HepG2 (cell line): ENCODE measurements at regions not wholly inside any gene's neighbourhood (a gene's known extent, or its start where the extent isn't known, plus 50 kb on each side); places are given as distances from the start of the nearest gene placed in this dataset.

Experiments used
- ATAC-seq: fragments of 200-7000 bp; cut with Tn5 transposase; 3 replicates; pipeline ENCODE4 v1.9.1; 2020; ENCODE audit warnings: mild to moderate bottlenecking, moderate library complexity
- BruUV-seq: library from RNA; stranded (reverse); fragments of 400-500 nt; replicated peaks from 2 replicates; lab custom pipeline; 2021; lab: Mats Ljungman, UMichigan
- CTCF ChIA-PET: fragments of 300-600 bp; formaldehyde crosslinking; extraction: SDS; loops from one replicate; lab custom pipeline; 2021; ENCODE audit warnings: low total read pairs, inconsistent platforms, low intra/inter-chr PET ratio; lab: Yijun Ruan, JAX
- POLR2A ChIA-PET: fragments of 350-600 bp; sonication (Branson Sonifier 250); formaldehyde crosslinking; loops from one replicate; lab custom pipeline; 2020; ENCODE audit warnings: antibody characterized with exemption, inconsistent platforms; lab: Yijun Ruan, JAX
- DNase-seq: peaks from one replicate; pipeline ENCODE4 v3.0.0-alpha.2; 2015; ENCODE audit warnings: low spot score
- FAIRE-seq: peaks from 3 replicates; lab custom pipeline; 2011; peaks lifted over from hg19 to GRCh38; lab: Jason Lieb, UNC
- H2AFZ ChIP-seq: one replicate; pipeline ENCODE4 v1.6.1; 2011; ENCODE audit warnings: low read length, inconsistent platforms
- H3K27ac ChIP-seq: fragments of 300-600 bp; 3 replicates; pipeline ENCODE4 v1.8.0; 2011; ENCODE audit warnings: mixed run types, mild to moderate bottlenecking, mixed read lengths, low read length, inconsistent platforms; ENCODE audit not compliant: insufficient read depth; ENCODE audit errors: extremely low read length
- H3K27me3 ChIP-seq, 2 experiments: fragments of 200-600 bp in 1 of 2; 2 replicates in 1 of 2; 3 replicates in 1 of 2; pipeline versions ENCODE4 v1.6.0 to v1.8.0; 2011; ENCODE audit warnings: low read length in 2 of 2, mild to moderate bottlenecking in 2 of 2, moderate library complexity in 2 of 2, inconsistent platforms in 1 of 2; ENCODE audit not compliant: insufficient read depth in 2 of 2, control insufficient read depth in 1 of 2
- H3K36me3 ChIP-seq, 2 experiments: fragments of 200-600 bp in 1 of 2; replicated peaks in 1 of 2; 2 replicates in 1 of 2; 3 replicates in 1 of 2; pipeline versions ENCODE4 v1.5.1 to v1.8.0; 2011; ENCODE audit warnings: low read length in 2 of 2, inconsistent platforms in 1 of 2; ENCODE audit not compliant: insufficient read depth in 2 of 2, control insufficient read depth in 1 of 2
- H3K4me1 ChIP-seq: 2 replicates; pipeline ENCODE4 v1.5.1; 2012; ENCODE audit warnings: low read length, inconsistent platforms; ENCODE audit not compliant: insufficient read depth
- H3K4me2 ChIP-seq: 2 replicates; pipeline ENCODE4 v1.6.0; 2011; ENCODE audit warnings: low read depth, low read length, inconsistent platforms
- H3K4me3 ChIP-seq, 3 experiments: fragments of 200-600 bp in 1 of 3; sonication (generic), shearing (Covaris generic) in 1 of 3; replicated peaks in 1 of 3; 2 replicates each; pipeline ENCODE4 v1.5.1; 2011 to 2016; ENCODE audit warnings: low read length in 3 of 3, inconsistent platforms in 2 of 3, low read depth in 2 of 3, mild to moderate bottlenecking in 2 of 3, control low read depth in 1 of 3, mixed read lengths in 1 of 3; ENCODE audit not compliant: insufficient read depth in 1 of 3
- H3K79me2 ChIP-seq: one replicate; pipeline ENCODE4 v1.6.1; 2011; ENCODE audit warnings: low read length, inconsistent platforms; ENCODE audit not compliant: insufficient read depth
- H3K9ac ChIP-seq: 2 replicates; pipeline ENCODE4 v1.6.0; 2011; ENCODE audit warnings: mild to moderate bottlenecking, low read depth, low read length, inconsistent platforms; ENCODE audit not compliant: insufficient read depth
- H3K9me3 ChIP-seq: 2 replicates; pipeline ENCODE4 v1.5.1; 2012; ENCODE audit warnings: mild to moderate bottlenecking, low read length
- H4K20me1 ChIP-seq: 2 replicates; pipeline ENCODE4 v1.6.0; 2011; ENCODE audit warnings: inconsistent platforms, mild to moderate bottlenecking, low read length, moderate library complexity; ENCODE audit not compliant: insufficient read depth
- KMT2A ChIP-seq: sonication (generic); formaldehyde crosslinking; IDR thresholded peaks from 2 replicates; pipeline ENCODE4 v1.4.0; 2020; ENCODE audit warnings: missing genetic modification reagents
- SMAD3 ChIP-seq: sonication (generic); formaldehyde crosslinking; IDR thresholded peaks from 2 replicates; pipeline ENCODE4 v1.4.0; 2020; ENCODE audit warnings: missing genetic modification reagents
- THAP11 ChIP-seq: IDR thresholded peaks from 2 replicates; pipeline ENCODE4 v1.6.1; 2016; ENCODE audit warnings: missing biosample characterization, missing genetic modification reagents
- ZNF124 ChIP-seq: sonication (generic); formaldehyde crosslinking; IDR thresholded peaks from 2 replicates; pipeline ENCODE4 v1.4.0; 2020; ENCODE audit warnings: missing genetic modification reagents
- ZNF17 ChIP-seq: sonication (generic); formaldehyde crosslinking; IDR thresholded peaks from 2 replicates; pipeline ENCODE4 v1.5.0; 2020; ENCODE audit warnings: mild to moderate bottlenecking, missing genetic modification reagents
- ZNF256 ChIP-seq: sonication (generic); formaldehyde crosslinking; conservative IDR thresholded peaks from 2 replicates; pipeline ENCODE4 v1.4.0; 2020; ENCODE audit warnings: missing genetic modification reagents
- ZNF331 ChIP-seq: sonication (generic); formaldehyde crosslinking; IDR thresholded peaks from 2 replicates; pipeline ENCODE4 v1.4.0; 2020; ENCODE audit warnings: missing genetic modification reagents
- ZNF496 ChIP-seq: sonication (generic); formaldehyde crosslinking; IDR thresholded peaks from 2 replicates; pipeline ENCODE4 v1.8.1; 2023; ENCODE audit warnings: mild to moderate bottlenecking, moderate library complexity, missing genetic modification reagents; ENCODE audit not compliant: insufficient replicate concordance
- ZSCAN31 ChIP-seq: sonication (generic); formaldehyde crosslinking; IDR thresholded peaks from 2 replicates; pipeline ENCODE4 v1.5.0; 2020; ENCODE audit warnings: low read depth, mild to moderate bottlenecking, missing genetic modification reagents
- WGBS: methylation state at CpG from one replicate; pipeline ENCODE4 v1.1.6; 2017; ENCODE audit warnings: low lambda C conversion rate; 5-methylcytosine and 5-hydroxymethylcytosine counted together
- in situ Hi-C: cut with HindIII; loops from 2 replicates; pipeline ENCODE4 v1.10.0; 2017; ENCODE audit warnings: low pct_unique_long_range_greater_than_20kb; ENCODE audit not compliant: extremely low pct_ligation_motif_present
- intact Hi-C: fragments of 100-400 bp; cut with micrococcal nuclease; formaldehyde crosslinking; loops from one replicate; pipeline ENCODE4 v1.10.0; 2022; ENCODE audit not compliant: unreplicated experiment
- TF ChIP-seq, protein P1 (sequence below): sonication (generic); formaldehyde crosslinking; IDR thresholded peaks from 2 replicates; pipeline ENCODE4 v1.5.1; 2020; ENCODE audit warnings: missing genetic modification reagents, mild to moderate bottlenecking, borderline replicate concordance
- TF ChIP-seq, protein P2 (sequence below): sonication (generic); formaldehyde crosslinking; IDR thresholded peaks from 2 replicates; pipeline ENCODE4 v1.5.0; 2020; ENCODE audit warnings: mild to moderate bottlenecking, missing genetic modification reagents, borderline replicate concordance

DNA sequence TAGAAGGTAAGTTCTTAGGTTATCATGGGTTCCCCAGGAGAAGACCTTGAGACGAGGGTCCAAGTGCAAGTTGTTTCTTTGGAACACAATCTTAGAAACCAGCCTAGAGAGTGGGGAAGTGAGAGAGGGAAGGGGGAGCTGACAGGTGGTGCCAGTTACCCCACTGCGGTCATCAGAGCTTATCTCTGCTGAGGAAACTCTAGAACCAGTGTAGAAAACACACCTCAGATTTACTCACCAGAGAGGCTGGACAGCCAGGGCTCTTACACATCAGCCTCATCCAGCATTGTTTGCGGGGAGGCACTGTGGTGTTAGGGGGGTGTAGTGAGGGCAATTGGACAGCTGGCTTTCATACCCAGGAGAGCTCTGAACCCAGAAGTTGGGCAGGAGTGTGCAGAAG is 206.5 kb upstream of the RAI14 start:
- Histone ChIP-seq H3K4me2 (no peak overlapping the region), H4K20me1 (no peaks in the 10 kb centered on the region), H3K4me3 (no peak overlapping the region), H3K4me1 (peaks cover 5% of the 10 kb centered on the region; the same call in 1 of the 2 replicates), H3K9me3 (no peaks in the 10 kb centered on the region), H3K9ac (no peak overlapping the region), H3K36me3 (no peaks in the 10 kb centered on the region), H3K27me3 (peaks cover 0 to 12% of the 10 kb centered on the region in 2 experiments; a peak in 1 of 5 replicates), H3K27ac (no peak overlapping the region), H3K79me2 (no peaks in the 10 kb centered on the region), H2AFZ (no peak overlapping the region)
- intact Hi-C loops (no loop called here), in situ Hi-C loops (loop anchor here (25.0 kb wide), 2 partner anchors 262 to 462 kb away; partner anchors contain the start of gene SLC45A2)
- CTCF ChIA-PET = no interaction called here
- 50% methylated on average over 3 of the region's 3 CpGs for WGBS
- DNase-seq (no peak), ATAC-seq (no peak), FAIRE-seq (no peak)
- no TSS peak for BruUV-seq
- POLR2A ChIA-PET = no interaction called here
- no peak for TF ChIP-seq ZNF124 (CRISPR knock-in tag)
- no peak for TF ChIP-seq ZNF496 (CRISPR knock-in tag)
- TF ChIP-seq, protein P1, sequence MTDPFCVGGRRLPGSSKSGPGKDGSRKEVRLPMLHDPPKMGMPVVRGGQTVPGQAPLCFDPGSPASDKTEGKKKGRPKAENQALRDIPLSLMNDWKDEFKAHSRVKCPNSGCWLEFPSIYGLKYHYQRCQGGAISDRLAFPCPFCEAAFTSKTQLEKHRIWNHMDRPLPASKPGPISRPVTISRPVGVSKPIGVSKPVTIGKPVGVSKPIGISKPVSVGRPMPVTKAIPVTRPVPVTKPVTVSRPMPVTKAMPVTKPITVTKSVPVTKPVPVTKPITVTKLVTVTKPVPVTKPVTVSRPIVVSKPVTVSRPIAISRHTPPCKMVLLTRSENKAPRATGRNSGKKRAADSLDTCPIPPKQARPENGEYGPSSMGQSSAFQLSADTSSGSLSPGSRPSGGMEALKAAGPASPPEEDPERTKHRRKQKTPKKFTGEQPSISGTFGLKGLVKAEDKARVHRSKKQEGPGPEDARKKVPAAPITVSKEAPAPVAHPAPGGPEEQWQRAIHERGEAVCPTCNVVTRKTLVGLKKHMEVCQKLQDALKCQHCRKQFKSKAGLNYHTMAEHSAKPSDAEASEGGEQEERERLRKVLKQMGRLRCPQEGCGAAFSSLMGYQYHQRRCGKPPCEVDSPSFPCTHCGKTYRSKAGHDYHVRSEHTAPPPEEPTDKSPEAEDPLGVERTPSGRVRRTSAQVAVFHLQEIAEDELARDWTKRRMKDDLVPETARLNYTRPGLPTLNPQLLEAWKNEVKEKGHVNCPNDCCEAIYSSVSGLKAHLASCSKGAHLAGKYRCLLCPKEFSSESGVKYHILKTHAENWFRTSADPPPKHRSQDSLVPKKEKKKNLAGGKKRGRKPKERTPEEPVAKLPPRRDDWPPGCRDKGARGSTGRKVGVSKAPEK = no peak
- TF ChIP-seq ZSCAN31 (CRISPR knock-in tag) = no peak

DNA sequence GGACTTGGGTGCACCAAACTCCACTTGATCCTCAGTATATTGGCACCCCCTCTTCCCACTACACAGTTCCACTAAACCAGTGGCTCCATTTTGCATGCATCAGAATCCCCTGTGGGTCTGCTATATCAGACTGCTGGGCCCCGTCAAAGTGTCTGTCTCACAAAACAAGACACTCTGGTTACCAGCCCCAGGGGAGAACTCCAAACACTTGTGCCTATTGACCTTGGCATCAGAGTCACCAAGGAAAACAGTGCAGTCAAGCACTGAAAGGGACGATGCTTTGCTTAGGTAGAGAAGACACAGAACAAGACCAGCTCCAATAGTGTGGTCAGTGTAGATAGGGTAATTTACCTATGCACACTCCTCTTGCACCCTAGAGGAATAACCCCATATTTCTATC is 205.8 kb upstream of the RAI14 start:
- CTCF ChIA-PET = no interaction called here
- Histone ChIP-seq H3K27ac (no peak overlapping the region), H2AFZ (no peak overlapping the region), H3K9ac (no peak overlapping the region), H3K4me1 (peaks cover 5% of the 10 kb centered on the region; the same call in 1 of the 2 replicates), H3K36me3 (no peaks in the 10 kb centered on the region), H3K4me3 (no peak overlapping the region), H4K20me1 (no peaks in the 10 kb centered on the region), H3K9me3 (no peaks in the 10 kb centered on the region), H3K27me3 (peaks cover 0 to 12% of the 10 kb centered on the region in 2 experiments; a peak in 1 of 5 replicates), H3K4me2 (no peak overlapping the region), H3K79me2 (no peaks in the 10 kb centered on the region)
- no peak for DNase-seq
- no peak for FAIRE-seq
- in situ Hi-C loops = loop anchor here (25.0 kb wide), 2 partner anchors 263 to 463 kb away; partner anchors contain the start of gene SLC45A2
- ATAC-seq = no peak
- POLR2A ChIA-PET = no interaction called here
- no TSS peak for BruUV-seq
- intact Hi-C loops = no loop called here
- WGBS = 50% methylated on average over 2 of the region's 2 CpGs
- TF ChIP-seq, protein P2, sequence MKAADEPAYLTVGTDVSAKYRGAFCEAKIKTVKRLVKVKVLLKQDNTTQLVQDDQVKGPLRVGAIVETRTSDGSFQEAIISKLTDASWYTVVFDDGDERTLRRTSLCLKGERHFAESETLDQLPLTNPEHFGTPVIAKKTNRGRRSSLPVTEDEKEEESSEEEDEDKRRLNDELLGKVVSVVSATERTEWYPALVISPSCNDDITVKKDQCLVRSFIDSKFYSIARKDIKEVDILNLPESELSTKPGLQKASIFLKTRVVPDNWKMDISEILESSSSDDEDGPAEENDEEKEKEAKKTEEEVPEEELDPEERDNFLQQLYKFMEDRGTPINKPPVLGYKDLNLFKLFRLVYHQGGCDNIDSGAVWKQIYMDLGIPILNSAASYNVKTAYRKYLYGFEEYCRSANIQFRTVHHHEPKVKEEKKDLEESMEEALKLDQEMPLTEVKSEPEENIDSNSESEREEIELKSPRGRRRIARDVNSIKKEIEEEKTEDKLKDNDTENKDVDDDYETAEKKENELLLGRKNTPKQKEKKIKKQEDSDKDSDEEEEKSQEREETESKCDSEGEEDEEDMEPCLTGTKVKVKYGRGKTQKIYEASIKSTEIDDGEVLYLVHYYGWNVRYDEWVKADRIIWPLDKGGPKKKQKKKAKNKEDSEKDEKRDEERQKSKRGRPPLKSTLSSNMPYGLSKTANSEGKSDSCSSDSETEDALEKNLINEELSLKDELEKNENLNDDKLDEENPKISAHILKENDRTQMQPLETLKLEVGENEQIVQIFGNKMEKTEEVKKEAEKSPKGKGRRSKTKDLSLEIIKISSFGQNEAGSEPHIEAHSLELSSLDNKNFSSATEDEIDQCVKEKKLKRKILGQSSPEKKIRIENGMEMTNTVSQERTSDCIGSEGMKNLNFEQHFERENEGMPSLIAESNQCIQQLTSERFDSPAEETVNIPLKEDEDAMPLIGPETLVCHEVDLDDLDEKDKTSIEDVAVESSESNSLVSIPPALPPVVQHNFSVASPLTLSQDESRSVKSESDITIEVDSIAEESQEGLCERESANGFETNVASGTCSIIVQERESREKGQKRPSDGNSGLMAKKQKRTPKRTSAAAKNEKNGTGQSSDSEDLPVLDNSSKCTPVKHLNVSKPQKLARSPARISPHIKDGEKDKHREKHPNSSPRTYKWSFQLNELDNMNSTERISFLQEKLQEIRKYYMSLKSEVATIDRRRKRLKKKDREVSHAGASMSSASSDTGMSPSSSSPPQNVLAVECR (CRISPR knock-in tag) = no peak
- no peak for TF ChIP-seq THAP11 (CRISPR knock-in tag)
- no peak for TF ChIP-seq SMAD3 (CRISPR knock-in tag)
- TF ChIP-seq ZNF17 (CRISPR knock-in tag) = no peak
- no peak for TF ChIP-seq ZNF256
- no peak for TF ChIP-seq KMT2A (CRISPR knock-in tag)
- TF ChIP-seq ZNF331 (CRISPR knock-in tag) = no peak
